IMR-90 (cell line): ENCODE measurements at regions not wholly inside any gene's neighbourhood (a gene's known extent, or its start where the extent isn't known, plus 50 kb on each side); places are given as distances from the start of the nearest gene placed in this dataset.

Source experiments
- CEBPB ChIP-seq: IDR thresholded peaks from 2 replicates; pipeline ENCODE4 v1.6.1; 2012; ENCODE audit warnings: low read depth, low read length, improper control_type of control experiment
- CTCF ChIP-seq: conservative IDR thresholded peaks from 2 replicates; pipeline ENCODE4 v1.5.1; 2012; ENCODE audit warnings: mild to moderate bottlenecking, low read depth, low read length, improper control_type of control experiment
- MAFK ChIP-seq: IDR thresholded peaks from 2 replicates; pipeline ENCODE4 v1.6.1; 2012; ENCODE audit warnings: low read depth, low read length, improper control_type of control experiment
- MAZ ChIP-seq: IDR thresholded peaks from 2 replicates; pipeline ENCODE4 v1.6.1; 2012; ENCODE audit warnings: low read depth, mild to moderate bottlenecking, low read length, improper control_type of control experiment, moderate library complexity, borderline replicate concordance
- MXI1 ChIP-seq: IDR thresholded peaks from 2 replicates; pipeline ENCODE4 v1.6.1; 2012; ENCODE audit warnings: low read depth, mild to moderate bottlenecking, low read length, moderate library complexity, borderline replicate concordance
- POLR2A ChIP-seq: IDR thresholded peaks from 2 replicates; pipeline ENCODE4 v1.6.1; 2012; ENCODE audit warnings: mild to moderate bottlenecking, low read depth, low read length
- RCOR1 ChIP-seq: IDR thresholded peaks from 2 replicates; pipeline ENCODE4 v1.6.1; 2012; ENCODE audit warnings: mild to moderate bottlenecking, low read length, improper control_type of control experiment; ENCODE audit not compliant: insufficient replicate concordance
- USF2 ChIP-seq: fragments of 150-350 bp; IDR thresholded peaks from 2 replicates; pipeline ENCODE4 v1.6.1; 2017; ENCODE audit warnings: mild to moderate bottlenecking, antibody characterized with exemption, low read length, low read depth

- TF ChIP-seq CTCF, result no peak
- no peak for TF ChIP-seq USF2
- no peak for TF ChIP-seq MAFK
- TF ChIP-seq CEBPB, result no peak
- TF ChIP-seq POLR2A, result no peak
- TF ChIP-seq RCOR1, result no peak
- TF ChIP-seq MXI1, result no peak
- TF ChIP-seq MAZ, result no peak
These were observed 261.9 kb downstream of the FOXA2 start for GRCh38 chr20:22322513-22322912.
